ENCODE measurements at regions not wholly inside any gene's neighbourhood (a gene's known extent, or its start where the extent isn't known, plus 50 kb on each side); places are given as distances from the start of the nearest gene placed in this dataset.

- Histone ChIP-seq H2BK12ac (ENCODE audit: low read depth, low read length) (no peak overlapping the region), H3K23me2 (ENCODE audit: low read depth, low read length) (no peaks in the 10 kb centered on the region), H2BK120ac (replicated peaks; ENCODE audit: low read depth, low read length) (no peak overlapping the region), H2BK15ac (ENCODE audit: low read length) (no peak overlapping the region), H3K14ac (ENCODE audit: insufficient read length) (no peak overlapping the region), H3K4ac (replicated peaks; ENCODE audit: insufficient read length, low read depth, low read length) (no peak overlapping the region), H3K79me1 (ENCODE audit: low read depth, low read length) (no peaks in the 10 kb centered on the region), H4K8ac (ENCODE audit: extremely low read depth, insufficient read depth, low read length) (no peak overlapping the region), H2BK20ac (ENCODE audit: low read length) (no peak overlapping the region), H3K36me3 (ENCODE audit: control insufficient read depth in 2 of 4, insufficient read depth in 4 of 4, low read length in 3 of 4) (no peaks in the 10 kb centered on the region; a peak in 1 of 8 replicates), H3K9me3 (ENCODE audit: insufficient read depth in 2 of 2, low read depth in 1 of 2, low read length in 1 of 2) (peaks cover 0 to 4% of the 10 kb centered on the region in 2 experiments; a peak in 3 of 4 replicates), H3K18ac (ENCODE audit: extremely low read depth, low read length) (no peak overlapping the region), H3K56ac (replicated peaks; ENCODE audit: insufficient read length, low read depth, low read length) (no peak overlapping the region), H4K91ac (replicated peaks; ENCODE audit: insufficient read length, low read length) (no peak overlapping the region), H3K27me3 (replicated peaks in 1 of 4; ENCODE audit: control insufficient read depth in 3 of 4, extremely low read depth in 1 of 4, insufficient read depth in 3 of 4, low read length in 3 of 4) (no peaks in the 10 kb centered on the region), H4K5ac (ENCODE audit: insufficient read length, low read depth, low read length) (no peak overlapping the region), H3K9ac (replicated peaks in 1 of 4; ENCODE audit: extremely low read depth in 1 of 4, low read depth in 3 of 4, low read length in 3 of 4) (no peak overlapping the region), H2AFZ (ENCODE audit: low read length) (no peak overlapping the region; the same call in 1 of the 2 replicates), H3K23ac (ENCODE audit: insufficient read length) (no peak overlapping the region), H4K20me1 (replicated peaks in 1 of 2; ENCODE audit: control insufficient read depth in 1 of 2, insufficient read depth in 2 of 2, low read length in 2 of 2) (no peaks in the 10 kb centered on the region), H2BK5ac (ENCODE audit: low read depth, low read length) (no peak overlapping the region), H3K4me1 (replicated peaks in 1 of 4; ENCODE audit: control insufficient read depth in 3 of 4, insufficient read depth in 4 of 4, low read length in 3 of 4) (no peaks in the 10 kb centered on the region), H2AK5ac (ENCODE audit: low read depth, low read length) (no peak overlapping the region), H3K79me2 (ENCODE audit: control insufficient read depth in 1 of 2, insufficient read depth in 2 of 2, low read length in 2 of 2) (no peaks in the 10 kb centered on the region), H3K4me3 (ENCODE audit: extremely low read depth in 1 of 4, insufficient read depth in 2 of 4, low read depth in 3 of 4, low read length in 4 of 4) (no peak overlapping the region), H3K27ac (ENCODE audit: low read depth, low read length) (no peak overlapping the region), H3K4me2 (ENCODE audit: insufficient read depth in 1 of 2, low read depth in 2 of 2, low read length in 2 of 2) (no peak overlapping the region)
- no peak for DNase-seq (ENCODE audit: low read depth in 1 of 2, low spot score in 2 of 2)
- ChIA-PET CTCF (ENCODE audit: partially characterized antibody) (interaction anchor here (0.6 to 1.2 kb wide), 2 partner anchors 18 to 196 kb away, joined by 3 read pairs; no protein-coding TSS in a partner anchor), POLR2A (ENCODE audit: partially characterized antibody) (no interaction called here)
- TF ChIP-seq FOSL1 (IDR thresholded peaks at IDR 0.05; ENCODE audit: insufficient read depth, low read depth, low read length) (no peak), JUN (IDR thresholded peaks at IDR 0.05; ENCODE audit: low read depth, low read length) (no peak), CBX5 (IDR thresholded peaks at IDR 0.05; ENCODE audit: low read depth, low read length) (no peak), MAX (IDR thresholded peaks at IDR 0.05) (no peak), GTF2F1 (IDR thresholded peaks at IDR 0.05; ENCODE audit: borderline replicate concordance, low read depth, low read length) (no peak), TEAD4 (IDR thresholded peaks at IDR 0.05; ENCODE audit: low read depth, low read length) (no peak), SRF (IDR thresholded peaks at IDR 0.05; ENCODE audit: low read depth, low read length) (no peak), GABPA (IDR thresholded peaks at IDR 0.05; ENCODE audit: borderline replicate concordance, insufficient read depth, low read length) (no peak), SIRT6 (IDR thresholded peaks at IDR 0.05; ENCODE audit: low read length) (no peak), CTCF (IDR thresholded peaks at IDR 0.05; ENCODE audit: control extremely low read depth in 1 of 3, insufficient read depth in 1 of 3, low read depth in 1 of 3, low read length in 3 of 3) (no peak)
- no peak for FAIRE-seq
- 87% methylated on average over 2 of the region's 2 CpGs; no CpG with 5 or more reads in 1 of the 2 experiments for WGBS, 2 experiments (ENCODE audit: extremely low coverage in 1 of 2, insufficient coverage in 1 of 2, insufficient read length in 1 of 2, insufficient replicate concordance in 2 of 2, low coverage in 1 of 2, low lambda C conversion rate in 2 of 2, missing lambda C conversion rate in 1 of 2)
These were observed 593.0 kb downstream of the FRK start for GRCh38 chr6:115467726-115468125.
